ENCODE measurements at regions not wholly inside any gene's neighbourhood (a gene's known extent, or its start where the extent isn't known, plus 50 kb on each side); places are given as distances from the start of the nearest gene placed in this dataset.

GRCh38 chr12:41743835-41744234 is 400.8 kb downstream of the GXYLT1 start:
- no peak for DNase-seq

GRCh38 chr12:41739066-41739465 is 405.6 kb downstream of the GXYLT1 start:
- DNase-seq, result no peak

- no peak for DNase-seq
Measured at GRCh38 chr12:41737423-41737822, 407.3 kb downstream of the GXYLT1 start.

- DNase-seq, result no peak
Measured at GRCh38 chr12:41736436-41736835, 408.2 kb downstream of the GXYLT1 start.

- no peak for DNase-seq
Measured at GRCh38 chr12:41731691-41732090, 413.0 kb downstream of the GXYLT1 start.

- no peak for DNase-seq
Measured at GRCh38 chr12:41731061-41731460, 413.6 kb downstream of the GXYLT1 start.

- peak; percentile 7 for DNase-seq
Measured at GRCh38 chr12:41724216-41724615, 420.5 kb downstream of the GXYLT1 start.

- DNase-seq, result no peak
Measured at GRCh38 chr12:41719214-41719613, 425.5 kb downstream of the GXYLT1 start.

- no peak for DNase-seq
Measured at GRCh38 chr12:41715256-41715655, 429.4 kb downstream of the GXYLT1 start.

- peak; percentile 19 for DNase-seq
Measured at GRCh38 chr12:41709463-41710285, 435.0 kb downstream of the GXYLT1 start.

GRCh38 chr12:41709012-41709411 is 435.7 kb downstream of the GXYLT1 start:
- no peak for DNase-seq

- no peak for DNase-seq
Measured at GRCh38 chr12:41706376-41706775, 438.3 kb downstream of the GXYLT1 start.

GRCh38 chr12:41701943-41702601 is 442.6 kb downstream of the GXYLT1 start:
- DNase-seq, result no peak

GRCh38 chr12:41700940-41701339 is 443.7 kb downstream of the GXYLT1 start:
- no peak for DNase-seq

- DNase-seq, result no peak
Measured at GRCh38 chr12:41699658-41700057, 445.0 kb downstream of the GXYLT1 start.

- DNase-seq, result peak; percentile 82
Measured at GRCh38 chr12:41697161-41697560, 447.5 kb downstream of the GXYLT1 start.

- no peak for DNase-seq
Measured at GRCh38 chr12:41684997-41685396, 459.7 kb downstream of the GXYLT1 start.

- no peak for DNase-seq
Measured at GRCh38 chr12:41683513-41684240, 461.0 kb downstream of the GXYLT1 start.

GRCh38 chr12:41683023-41683422 is 461.7 kb downstream of the GXYLT1 start:
- no peak for DNase-seq

GRCh38 chr12:41681898-41682297 is 462.8 kb downstream of the GXYLT1 start:
- no peak for DNase-seq

GRCh38 chr12:41680155-41680554 is 464.5 kb downstream of the GXYLT1 start:
- no peak for DNase-seq

- peak; percentile 16 for DNase-seq
Measured at GRCh38 chr12:41663598-41664265, 475.6 kb downstream of the PDZRN4 start.

GRCh38 chr12:41661141-41661765 is 473.1 kb downstream of the PDZRN4 start:
- DNase-seq, result no peak

All from inflammatory macrophage treated with lipopolysaccharide for 4 hours (primary cell).